ENCODE measurements at regions not wholly inside any gene's neighbourhood (a gene's known extent, or its start where the extent isn't known, plus 50 kb on each side); places are given as distances from the start of the nearest gene placed in this dataset.

DNA sequence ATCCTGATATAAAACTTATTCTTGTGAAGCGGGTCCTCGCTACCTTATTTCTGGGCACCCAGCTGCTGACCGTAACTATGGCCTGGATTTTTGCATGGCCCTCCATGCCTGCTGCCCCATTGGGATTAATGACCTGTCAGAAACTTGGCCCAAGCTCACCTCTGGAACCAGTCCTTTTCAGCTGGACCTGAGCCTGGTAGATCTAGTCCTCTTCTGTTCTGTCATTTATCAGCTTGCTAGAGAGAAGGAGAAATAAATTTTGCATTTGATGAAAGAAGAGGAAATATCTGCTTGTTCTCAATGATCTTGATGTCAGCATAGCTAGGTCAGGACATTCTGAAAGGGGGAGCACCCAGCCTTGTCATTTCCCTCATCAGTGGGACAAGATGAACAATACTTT is 387.8 kb upstream of the LARGE1 start:
- no peaks in the 10 kb centered on the region for H3K36me3 ChIP-seq (ENCODE audit: insufficient read depth, low read length)
- no peaks in the 10 kb centered on the region for H3K9me3 ChIP-seq (ENCODE audit: low read depth, low read length)
- H3K4me3 ChIP-seq = no peak overlapping the region
- no peak for DNase-seq (ENCODE audit: low read depth, low spot score)
- no peak overlapping the region for H3K27ac ChIP-seq
- no peak overlapping the region for H3K9ac ChIP-seq (ENCODE audit: insufficient read length)
- TF ChIP-seq FOXP2 (optimal IDR thresholded peaks at IDR 0.05; ENCODE audit: control extremely low read depth, extremely low read length, insufficient read depth) (no peak), POLR2AphosphoS5 (IDR thresholded peaks at IDR 0.05; ENCODE audit: borderline replicate concordance, low read depth, low read length) (no peak), EZH2 (IDR thresholded peaks at IDR 0.05) (no peak)

DNA sequence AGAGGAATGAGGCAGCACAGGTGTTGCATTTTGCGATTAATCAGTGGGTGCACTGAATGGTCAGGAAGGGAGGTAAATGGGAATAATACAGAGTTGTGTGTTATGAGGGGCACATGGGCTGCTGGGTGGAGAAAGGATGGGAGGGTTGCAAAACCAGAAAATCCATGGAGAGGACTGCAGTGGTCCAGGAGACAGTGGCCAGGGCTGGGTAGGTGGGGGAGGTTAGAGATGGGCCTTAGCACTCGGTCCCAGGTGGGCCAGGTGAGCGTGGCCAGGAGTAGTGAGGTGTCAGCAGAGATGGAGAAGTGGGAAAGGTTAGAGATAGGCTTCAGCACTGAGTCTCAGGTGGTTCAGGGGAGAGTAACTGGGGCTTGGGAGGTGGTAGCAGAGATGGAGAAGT is 399.1 kb upstream of the LARGE1 start:
- H3K9me3 ChIP-seq (ENCODE audit: low read depth, low read length) = no peaks in the 10 kb centered on the region
- no peak for DNase-seq (ENCODE audit: low read depth, low spot score)
- no peak overlapping the region for H3K27ac ChIP-seq
- H3K4me3 ChIP-seq = no peak overlapping the region
- TF ChIP-seq EZH2 (IDR thresholded peaks at IDR 0.05) = no peak
- TF ChIP-seq POLR2AphosphoS5 (IDR thresholded peaks at IDR 0.05; ENCODE audit: borderline replicate concordance, low read depth, low read length) = no peak
- no peak for TF ChIP-seq FOXP2 (optimal IDR thresholded peaks at IDR 0.05; ENCODE audit: control extremely low read depth, extremely low read length, insufficient read depth)
- H3K9ac ChIP-seq (ENCODE audit: insufficient read length) = no peak overlapping the region
- H3K36me3 ChIP-seq (ENCODE audit: insufficient read depth, low read length) = no peaks in the 10 kb centered on the region

DNA sequence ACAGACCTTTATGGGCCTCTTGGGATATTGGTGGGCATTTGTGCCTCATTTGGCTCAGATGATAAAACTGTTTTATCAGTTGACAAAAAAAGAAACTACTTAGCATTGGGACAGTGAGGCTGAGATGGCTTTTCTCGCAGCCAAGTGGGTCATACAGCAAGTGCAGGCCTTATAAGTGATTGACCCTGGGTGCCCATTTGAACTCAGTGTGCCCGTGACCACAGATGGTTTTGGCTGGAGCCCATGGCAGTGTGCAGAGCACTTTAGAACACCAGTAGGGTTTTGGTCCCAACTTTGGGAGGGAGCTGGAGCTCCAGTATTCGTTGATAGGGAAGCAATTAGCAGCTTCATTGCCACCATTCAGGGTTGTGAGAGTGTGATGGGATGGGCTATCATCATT is 404.5 kb upstream of the LARGE1 start:
- no peak for TF ChIP-seq EZH2 (IDR thresholded peaks at IDR 0.05)
- no peak for TF ChIP-seq FOXP2 (optimal IDR thresholded peaks at IDR 0.05; ENCODE audit: control extremely low read depth, extremely low read length, insufficient read depth)
- no peak for TF ChIP-seq POLR2AphosphoS5 (IDR thresholded peaks at IDR 0.05; ENCODE audit: borderline replicate concordance, low read depth, low read length)
- H3K36me3 ChIP-seq (ENCODE audit: insufficient read depth, low read length) = no peaks in the 10 kb centered on the region
- H3K27ac ChIP-seq = no peak overlapping the region
- H3K9me3 ChIP-seq (ENCODE audit: low read depth, low read length) = no peaks in the 10 kb centered on the region
- no peak overlapping the region for H3K9ac ChIP-seq (ENCODE audit: insufficient read length)
- no peak for DNase-seq (ENCODE audit: low read depth, low spot score)
- H3K4me3 ChIP-seq = no peak overlapping the region

DNA sequence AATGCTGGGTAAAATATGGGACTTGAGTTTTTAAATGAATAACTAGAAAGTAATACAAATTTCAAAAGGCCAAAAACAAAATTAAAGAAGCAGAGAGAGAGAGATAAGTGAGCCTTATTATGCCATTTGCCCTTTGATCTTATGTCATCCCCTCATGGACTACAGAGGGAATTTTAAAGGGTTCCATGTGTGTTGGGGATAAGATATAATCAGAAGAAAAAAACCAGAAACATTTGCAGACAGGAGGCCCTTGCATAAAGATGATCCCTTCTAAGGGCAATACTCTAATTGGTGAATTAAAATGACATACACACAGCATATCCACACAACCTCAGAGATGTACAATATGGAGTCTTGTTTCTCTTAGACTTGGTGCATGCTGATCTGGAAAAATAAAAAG is 406.6 kb upstream of the LARGE1 start:
- H3K9ac ChIP-seq (ENCODE audit: insufficient read length) = no peak overlapping the region
- DNase-seq (ENCODE audit: low read depth, low spot score) = no peak
- H3K4me3 ChIP-seq = no peak overlapping the region
- H3K36me3 ChIP-seq (ENCODE audit: insufficient read depth, low read length) = no peaks in the 10 kb centered on the region
- no peak overlapping the region for H3K27ac ChIP-seq
- H3K9me3 ChIP-seq (ENCODE audit: low read depth, low read length) = no peaks in the 10 kb centered on the region
- no peak for TF ChIP-seq FOXP2 (optimal IDR thresholded peaks at IDR 0.05; ENCODE audit: control extremely low read depth, extremely low read length, insufficient read depth)
- TF ChIP-seq EZH2 (IDR thresholded peaks at IDR 0.05) = no peak
- no peak for TF ChIP-seq POLR2AphosphoS5 (IDR thresholded peaks at IDR 0.05; ENCODE audit: borderline replicate concordance, low read depth, low read length)

DNA sequence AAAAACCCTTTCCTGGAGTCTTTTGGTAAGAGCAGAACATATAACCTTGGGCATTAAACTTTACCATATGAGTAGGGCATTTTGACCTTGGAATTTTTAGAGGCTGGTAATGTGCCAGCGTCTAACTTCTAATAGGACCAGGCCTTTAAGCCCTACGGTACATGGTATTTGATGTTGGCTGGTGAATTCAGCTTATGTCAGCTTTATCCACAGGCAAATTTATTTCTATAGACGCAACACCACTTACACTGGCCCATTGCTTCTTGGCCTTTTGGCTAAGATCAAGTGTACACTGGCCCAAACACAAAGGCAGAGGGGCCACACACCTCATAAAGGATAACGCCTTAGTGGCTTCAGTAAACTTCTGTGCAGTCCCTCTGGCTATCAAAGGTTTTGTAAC is 410.2 kb upstream of the LARGE1 start:
- DNase-seq (ENCODE audit: low read depth, low spot score) = no peak
- Histone ChIP-seq H3K27ac (no peak overlapping the region), H3K9me3 (ENCODE audit: low read depth, low read length) (no peaks in the 10 kb centered on the region), H3K9ac (ENCODE audit: insufficient read length) (no peak overlapping the region), H3K36me3 (ENCODE audit: insufficient read depth, low read length) (no peaks in the 10 kb centered on the region), H3K4me3 (no peak overlapping the region)
- TF ChIP-seq FOXP2 (optimal IDR thresholded peaks at IDR 0.05; ENCODE audit: control extremely low read depth, extremely low read length, insufficient read depth) (no peak), POLR2AphosphoS5 (IDR thresholded peaks at IDR 0.05; ENCODE audit: borderline replicate concordance, low read depth, low read length) (no peak), EZH2 (IDR thresholded peaks at IDR 0.05) (no peak)

DNA sequence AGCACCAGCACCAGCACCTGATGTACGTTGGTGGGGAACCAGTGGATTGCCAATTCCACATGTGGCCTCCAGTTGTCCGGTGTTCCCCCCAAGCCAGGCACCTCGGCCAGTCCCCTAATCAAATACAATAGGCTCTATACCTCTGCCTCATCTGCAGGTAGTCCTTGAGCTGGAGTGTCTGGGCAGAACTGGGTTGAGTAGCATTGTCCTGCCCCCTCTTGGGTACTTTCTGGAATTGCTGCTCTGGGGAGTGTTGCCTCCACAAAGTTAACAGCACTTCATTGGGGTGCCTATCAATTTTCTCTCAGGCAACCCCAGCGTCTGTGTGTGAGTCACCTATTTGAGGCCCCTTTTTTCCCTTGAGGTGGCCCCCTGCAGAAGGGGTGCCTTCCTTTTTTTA is 413.0 kb upstream of the LARGE1 start:
- Histone ChIP-seq H3K36me3 (ENCODE audit: insufficient read depth, low read length) (no peaks in the 10 kb centered on the region), H3K9me3 (ENCODE audit: low read depth, low read length) (no peaks in the 10 kb centered on the region)
- TF ChIP-seq POLR2AphosphoS5 (IDR thresholded peaks at IDR 0.05; ENCODE audit: borderline replicate concordance, low read depth, low read length) (no peak), EZH2 (IDR thresholded peaks at IDR 0.05) (no peak), FOXP2 (optimal IDR thresholded peaks at IDR 0.05; ENCODE audit: control extremely low read depth, extremely low read length, insufficient read depth) (no peak)

DNA sequence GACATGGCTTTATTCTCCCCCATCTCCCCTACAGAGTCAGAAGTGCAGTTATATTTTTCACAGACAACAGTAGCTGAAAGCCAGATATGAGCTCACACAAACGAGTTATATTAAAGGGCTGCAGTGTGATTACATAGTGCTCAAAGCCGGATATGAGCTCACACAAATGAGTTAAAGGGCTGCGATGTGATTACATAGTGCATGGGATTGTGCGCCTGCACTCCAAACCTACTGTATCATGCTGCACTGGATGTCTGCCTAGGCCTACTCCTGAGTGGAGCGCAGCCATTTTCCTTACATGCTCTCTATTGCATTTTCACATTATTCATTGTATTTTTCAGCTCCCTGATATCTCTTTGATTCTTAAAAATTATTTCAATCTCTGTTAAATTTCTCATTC is 414.6 kb upstream of the LARGE1 start:
- H3K4me3 ChIP-seq = no peak overlapping the region
- TF ChIP-seq EZH2 (IDR thresholded peaks at IDR 0.05) = no peak
- TF ChIP-seq POLR2AphosphoS5 (IDR thresholded peaks at IDR 0.05; ENCODE audit: borderline replicate concordance, low read depth, low read length) = no peak
- no peak for TF ChIP-seq FOXP2 (optimal IDR thresholded peaks at IDR 0.05; ENCODE audit: control extremely low read depth, extremely low read length, insufficient read depth)
- H3K9me3 ChIP-seq (ENCODE audit: low read depth, low read length) = no peaks in the 10 kb centered on the region
- H3K9ac ChIP-seq (ENCODE audit: insufficient read length) = no peak overlapping the region
- no peak for DNase-seq (ENCODE audit: low read depth, low spot score)
- no peaks in the 10 kb centered on the region for H3K36me3 ChIP-seq (ENCODE audit: insufficient read depth, low read length)
- no peak overlapping the region for H3K27ac ChIP-seq

More for the DNA sequence above, 413.0 kb upstream of the LARGE1 start:
- Histone ChIP-seq H3K4me3 (no peak overlapping the region), H3K27ac (no peak overlapping the region), H3K9ac (ENCODE audit: insufficient read length) (no peak overlapping the region)
- DNase-seq (ENCODE audit: low read depth, low spot score) = no peak

DNA sequence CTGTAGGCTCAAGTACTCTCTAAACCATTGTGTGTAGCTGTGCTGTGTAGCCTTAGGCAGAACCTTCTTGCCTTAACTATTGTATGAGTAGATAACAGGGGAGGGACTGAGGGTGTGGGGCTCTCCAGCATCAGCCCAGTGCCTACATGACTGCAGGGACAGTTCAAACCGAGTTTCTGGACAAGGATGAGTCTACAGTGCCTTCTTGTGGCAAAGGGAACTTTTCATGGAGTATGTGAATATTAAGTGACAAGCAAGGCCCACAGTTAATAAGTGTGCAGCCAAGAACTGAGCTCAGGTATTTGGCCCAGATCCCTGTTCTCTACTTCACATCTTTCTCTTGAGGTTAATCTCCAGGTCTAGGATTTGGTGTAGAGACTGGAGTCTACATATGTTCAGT is 424.4 kb upstream of the LARGE1 start:
- no peak for TF ChIP-seq POLR2AphosphoS5 (IDR thresholded peaks at IDR 0.05; ENCODE audit: borderline replicate concordance, low read depth, low read length)
- TF ChIP-seq EZH2 (IDR thresholded peaks at IDR 0.05) = no peak
- TF ChIP-seq FOXP2 (optimal IDR thresholded peaks at IDR 0.05; ENCODE audit: control extremely low read depth, extremely low read length, insufficient read depth) = no peak
- Histone ChIP-seq H3K4me3 (no peak overlapping the region), H3K9me3 (ENCODE audit: low read depth, low read length) (no peaks in the 10 kb centered on the region), H3K27ac (no peak overlapping the region), H3K9ac (ENCODE audit: insufficient read length) (no peak overlapping the region), H3K36me3 (ENCODE audit: insufficient read depth, low read length) (no peaks in the 10 kb centered on the region)
- no peak for DNase-seq (ENCODE audit: low read depth, low spot score)

DNA sequence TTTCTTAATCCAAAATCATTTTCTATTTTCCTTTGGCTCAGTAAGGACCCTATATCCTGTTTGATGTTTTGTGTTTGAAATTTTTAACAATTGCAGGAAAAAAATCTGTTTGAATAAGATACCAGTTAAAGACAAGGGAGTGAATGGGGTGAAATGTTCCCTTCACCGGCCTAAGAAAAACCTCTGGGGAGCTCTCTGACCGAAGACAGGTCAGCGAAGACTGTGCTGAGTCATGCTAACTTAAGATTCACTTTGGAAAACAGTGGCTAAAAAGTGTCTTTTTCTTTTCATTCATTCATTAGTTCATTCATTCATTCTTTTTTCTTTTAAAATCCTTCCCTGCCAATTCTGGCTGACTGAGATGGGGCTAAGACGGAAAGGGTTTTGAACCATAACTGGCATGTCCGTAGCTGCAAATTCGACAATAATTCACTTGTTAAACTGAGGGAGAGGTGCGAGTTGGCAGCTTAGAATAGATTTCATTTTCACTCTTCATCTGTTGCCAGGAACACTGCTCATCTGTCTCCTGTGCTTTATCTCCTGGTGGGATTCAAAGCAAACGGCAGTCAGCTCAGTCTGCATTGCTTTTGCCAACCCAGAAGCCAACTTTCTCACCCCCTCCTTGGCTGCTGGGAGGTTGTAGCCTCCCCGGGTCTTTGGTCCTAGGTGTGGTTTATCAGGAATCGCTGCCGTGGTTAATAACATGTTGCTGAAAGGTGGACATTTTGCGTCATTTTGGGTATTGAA is 434.0 kb upstream of the LARGE1 start:
- Histone ChIP-seq H3K36me3 (ENCODE audit: insufficient read depth, low read length) (no peaks in the 10 kb centered on the region), H3K9me3 (ENCODE audit: low read depth, low read length) (no peaks in the 10 kb centered on the region), H3K4me3 (no peak overlapping the region), H3K27ac (no peak overlapping the region), H3K9ac (ENCODE audit: insufficient read length) (no peak overlapping the region)
- no peak for DNase-seq (ENCODE audit: low read depth, low spot score)
- TF ChIP-seq FOXP2 (optimal IDR thresholded peaks at IDR 0.05; ENCODE audit: control extremely low read depth, extremely low read length, insufficient read depth) (no peak), EZH2 (IDR thresholded peaks at IDR 0.05) (no peak), POLR2AphosphoS5 (IDR thresholded peaks at IDR 0.05; ENCODE audit: borderline replicate concordance, low read depth, low read length) (no peak)

All from SK-N-MC (cell line).